Heart left ventricle (tissue), 13 donors: ENCODE measurements at regions not wholly inside any gene's neighbourhood (a gene's known extent, or its start where the extent isn't known, plus 50 kb on each side); places are given as distances from the start of the nearest gene placed in this dataset.

Source experiments
- CTCF ChIP-seq, 12 donors: fragments of 200-600 bp; sonication (generic) in 4 of 12; IDR thresholded peaks; one replicate each; pipeline versions ENCODE4 v1.5.0 to v1.8.0; 2018 to 2022; ENCODE audit warnings: antibody characterized with exemption in 12 of 12, mild to moderate bottlenecking in 5 of 12
- POLR2A ChIP-seq, 2 donors: fragments of 450-650 bp; IDR thresholded peaks; one replicate each; pipeline ENCODE4 v1.6.1; 2017; ENCODE audit warnings: antibody characterized with exemption in 2 of 2, mild to moderate bottlenecking in 2 of 2, moderate library complexity in 2 of 2
- donor health status: ischemic (EF 13 %, LVEDD 7.1; RV severe dilation, severe dysfunction).
- donor health status: DM: no; HTN: yes; CAD: no.
- donor health status: DM: no; HTN: no; CAD: no.
- donor health status: ischemic (EF 25% LVEDD 6.9; RV normal size, moderate dysfunction).
- donor health status: ischemic (EF 25% LVEDD 5.7; RV mildly dilated, moderate dysfunction).
- donor health status: ischemic (EF 35%, LVEDD 5.7; RV mildly dilated, moderate dysfunction).
- donor health status: nonischemic (EF 11% LVEDD 7.7; RV severe dilation, severe dysfunction).
- donor health status: DM: yes; HTN: yes; CAD: no.
- donor health status: PGD.
- donor health status: ischemic (EF 29% LVEDD 5.4; RV normal size, mild dysfunction).
- donor health status: nonischemic (EF 23%, LVEDD 6.1; RV moderate dilation, normal function).

DNA sequence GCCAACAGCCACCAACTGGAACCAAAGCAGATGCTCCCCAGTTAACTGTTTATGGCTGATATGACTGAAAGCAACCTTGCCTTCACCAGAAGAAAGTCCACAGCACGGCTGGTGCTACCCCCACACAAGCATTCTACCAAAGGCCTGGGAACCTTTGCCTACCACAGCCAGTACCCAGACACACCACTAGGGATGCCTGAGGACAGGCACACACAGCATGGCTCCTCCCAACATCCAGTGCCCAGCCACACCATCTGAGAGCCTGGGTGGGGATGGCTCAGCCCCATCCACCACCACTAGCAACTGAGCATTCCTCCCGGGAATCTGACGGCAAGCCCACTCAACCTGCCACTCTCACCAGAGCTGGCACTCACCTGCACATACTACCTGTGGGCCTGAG is 178.6 kb downstream of the SLC7A11 start:
- TF ChIP-seq CTCF (IDR thresholded peaks at IDR 0.05) (no peak), POLR2A (IDR thresholded peaks at IDR 0.05) (no peak)
